ENCODE measurements at regions not wholly inside any gene's neighbourhood (a gene's known extent, or its start where the extent isn't known, plus 50 kb on each side); places are given as distances from the start of the nearest gene placed in this dataset.

- DNase-seq (ENCODE audit: low read depth), result no peak
Measured at GRCh38 chr1:57799490-57800115, 375.7 kb upstream of the DAB1 start.

GRCh38 chr1:57798543-57798942 is 374.7 kb upstream of the DAB1 start:
- DNase-seq (ENCODE audit: low read depth), result no peak

- no peak for DNase-seq (ENCODE audit: low read depth)
Measured at GRCh38 chr1:57797084-57797483, 373.2 kb upstream of the DAB1 start.

- DNase-seq (ENCODE audit: low read depth), result no peak
Measured at GRCh38 chr1:57796616-57797015, 372.8 kb upstream of the DAB1 start.

GRCh38 chr1:57795886-57796285 is 372.0 kb upstream of the DAB1 start:
- no peak for DNase-seq (ENCODE audit: low read depth)

GRCh38 chr1:57794078-57794477 is 370.2 kb upstream of the DAB1 start:
- no peak for DNase-seq (ENCODE audit: low read depth)

GRCh38 chr1:57791497-57791896 is 367.6 kb upstream of the DAB1 start:
- DNase-seq (ENCODE audit: low read depth), result no peak

GRCh38 chr1:57789936-57790335 is 366.1 kb upstream of the DAB1 start:
- DNase-seq (ENCODE audit: low read depth), result no peak

- no peak for DNase-seq (ENCODE audit: low read depth)
Measured at GRCh38 chr1:57788313-57788712, 364.5 kb upstream of the DAB1 start.

GRCh38 chr1:57784356-57784755 is 360.5 kb upstream of the DAB1 start:
- DNase-seq (ENCODE audit: low read depth), result no peak

- DNase-seq (ENCODE audit: low read depth), result no peak
Measured at GRCh38 chr1:57782357-57782756, 358.5 kb upstream of the DAB1 start.

GRCh38 chr1:57772580-57773195 is 348.8 kb upstream of the DAB1 start:
- DNase-seq (ENCODE audit: low read depth), result no peak

- no peak for DNase-seq (ENCODE audit: low read depth)
Measured at GRCh38 chr1:57770772-57771171, 346.9 kb upstream of the DAB1 start.

GRCh38 chr1:57770236-57770635 is 346.4 kb upstream of the DAB1 start:
- no peak for DNase-seq (ENCODE audit: low read depth)

GRCh38 chr1:57761628-57762027 is 337.8 kb upstream of the DAB1 start:
- DNase-seq (ENCODE audit: low read depth), result no peak

GRCh38 chr1:57752843-57753242 is 329.0 kb upstream of the DAB1 start:
- DNase-seq (ENCODE audit: low read depth), result no peak

- DNase-seq (ENCODE audit: low read depth), result no peak
Measured at GRCh38 chr1:57748719-57749118, 324.9 kb upstream of the DAB1 start.

GRCh38 chr1:57747818-57748217 is 324.0 kb upstream of the DAB1 start:
- no peak for DNase-seq (ENCODE audit: low read depth)

GRCh38 chr1:57741521-57741920 is 317.7 kb upstream of the DAB1 start:
- DNase-seq (ENCODE audit: low read depth), result no peak

- no peak for DNase-seq (ENCODE audit: low read depth)
Measured at GRCh38 chr1:57736940-57737339, 313.1 kb upstream of the DAB1 start.

GRCh38 chr1:57729181-57729580 is 305.3 kb upstream of the DAB1 start:
- DNase-seq (ENCODE audit: low read depth), result no peak

GRCh38 chr1:57727121-57727520 is 303.3 kb upstream of the DAB1 start:
- no peak for DNase-seq (ENCODE audit: low read depth)

GRCh38 chr1:57725318-57725717 is 301.5 kb upstream of the DAB1 start:
- DNase-seq (ENCODE audit: low read depth), result no peak

- DNase-seq (ENCODE audit: low read depth), result no peak
Measured at GRCh38 chr1:57724535-57724934, 300.7 kb upstream of the DAB1 start.
